ENCODE measurements at regions not wholly inside any gene's neighbourhood (a gene's known extent, or its start where the extent isn't known, plus 50 kb on each side); places are given as distances from the start of the nearest gene placed in this dataset.
"Not testable (repeated sequence)": the region's sequence is repeated elsewhere in the genome, so short reads cannot be mapped to it uniquely, and the experiment has no call there.

GRCh38 chr7:65510187-65510538 is 136.5 kb downstream of the ZNF92 start:
- not testable (repeated sequence) for DNase-seq (ENCODE audit: low read depth)

DNA sequence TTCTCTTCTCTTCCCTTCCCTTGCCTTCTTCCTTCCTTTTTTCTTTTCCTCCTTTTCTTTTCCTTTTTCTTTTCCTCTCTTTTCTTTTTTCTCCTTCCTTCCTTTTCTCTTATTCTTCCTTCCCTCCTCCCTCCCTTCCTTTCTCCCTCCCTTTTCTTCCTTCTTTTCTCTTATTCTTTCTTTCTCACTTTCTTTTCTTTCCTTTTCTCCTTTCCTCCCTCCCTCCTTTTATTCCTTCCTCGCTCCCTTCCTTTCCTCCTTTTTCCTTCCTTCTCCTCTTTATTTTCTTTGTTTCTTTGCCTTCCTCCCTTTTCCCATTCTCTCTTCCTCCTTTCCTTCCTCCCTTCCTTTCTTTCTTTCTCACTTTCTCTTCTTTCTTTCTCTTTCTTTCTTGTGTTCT is 146.1 kb downstream of the ZNF92 start:
- DNase-seq (ENCODE audit: low read depth), result not testable (repeated sequence)

GRCh38 chr7:65545465-65546161 is 172.0 kb downstream of the ZNF92 start:
- DNase-seq (ENCODE audit: low read depth), result not testable (repeated sequence)

- not testable (repeated sequence) for DNase-seq (ENCODE audit: low read depth)
These were observed 176.2 kb downstream of the ZNF92 start for GRCh38 chr7:65549589-65550443.

GRCh38 chr7:65550444-65550809 is 176.8 kb downstream of the ZNF92 start:
- DNase-seq (ENCODE audit: low read depth), result not testable (repeated sequence)

DNA sequence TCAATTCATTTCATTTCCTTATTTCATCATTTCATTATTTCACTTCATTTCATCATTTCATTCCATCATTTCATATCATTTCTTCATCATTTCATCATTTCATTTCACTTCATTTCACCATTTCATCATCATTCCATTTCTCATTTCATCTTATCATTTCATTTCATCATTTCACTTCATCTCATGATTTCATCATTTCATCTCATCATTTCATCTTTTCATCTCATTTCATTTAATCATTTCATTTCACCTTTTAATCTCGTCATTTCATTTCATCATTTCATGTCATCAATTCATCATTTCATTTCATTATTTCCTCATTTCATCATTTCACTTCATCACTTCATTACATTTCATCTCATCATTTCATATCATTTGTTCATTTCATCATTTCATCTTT is 177.4 kb downstream of the ZNF92 start:
- not testable (repeated sequence) for DNase-seq (ENCODE audit: low read depth)

- not testable (repeated sequence) for DNase-seq (ENCODE audit: low read depth)
These were observed 181.2 kb downstream of the ZNF92 start for GRCh38 chr7:65554553-65555476.

DNA sequence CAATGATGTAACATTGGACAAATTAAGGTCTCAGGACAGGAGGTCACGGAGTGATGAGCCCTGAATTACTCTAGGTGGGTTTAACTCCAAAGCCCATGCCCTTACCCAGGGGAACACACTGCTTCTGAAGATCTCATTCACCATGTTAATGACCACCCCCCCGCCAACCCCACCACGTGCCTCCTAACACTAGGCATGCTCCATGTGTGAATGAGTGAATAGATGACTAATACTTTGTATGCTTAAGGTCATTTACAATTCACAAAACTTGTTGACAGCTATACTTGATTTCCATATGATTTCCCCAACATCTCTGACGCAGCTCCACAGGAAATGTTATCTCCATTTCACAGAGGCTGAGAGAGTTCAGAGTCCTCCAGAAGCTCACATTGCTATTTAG is 184.9 kb downstream of the ZNF92 start:
- DNase-seq (ENCODE audit: low read depth), result not testable (repeated sequence)

DNA sequence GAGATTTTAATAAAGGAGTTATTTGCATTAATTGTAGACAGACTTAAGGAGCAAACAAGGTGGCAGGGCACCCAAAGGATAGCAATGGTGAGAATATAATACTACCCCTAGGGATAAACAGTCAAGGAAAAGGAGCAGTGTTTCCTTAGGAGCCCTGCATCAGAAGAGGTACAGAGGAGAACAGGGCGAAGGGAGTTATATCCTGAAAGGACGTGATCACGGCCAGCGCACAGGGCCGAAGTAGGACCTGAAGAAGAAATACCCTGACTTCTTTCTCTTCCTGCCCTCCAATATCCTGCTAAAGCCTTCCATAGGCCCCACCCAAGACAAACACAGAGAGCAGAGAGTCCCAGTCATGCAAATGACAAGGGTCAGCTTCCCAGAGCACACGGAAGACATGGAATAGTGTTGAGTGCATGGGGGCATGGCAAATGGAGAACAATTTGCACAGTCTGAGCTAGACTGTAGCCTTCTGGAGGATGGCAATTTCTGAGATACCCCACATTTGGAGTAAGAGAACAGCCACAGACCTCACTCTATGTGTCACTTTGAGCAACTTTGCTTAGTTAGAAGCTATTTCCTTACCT is 188.2 kb downstream of the ZNF92 start:
- DNase-seq (ENCODE audit: low read depth), result not testable (repeated sequence)

GRCh38 chr7:65562522-65562921 is 188.9 kb downstream of the ZNF92 start:
- not testable (repeated sequence) for DNase-seq (ENCODE audit: low read depth)

- DNase-seq (ENCODE audit: low read depth), result not testable (repeated sequence)
These were observed 189.7 kb downstream of the ZNF92 start for GRCh38 chr7:65563333-65563732.

DNA sequence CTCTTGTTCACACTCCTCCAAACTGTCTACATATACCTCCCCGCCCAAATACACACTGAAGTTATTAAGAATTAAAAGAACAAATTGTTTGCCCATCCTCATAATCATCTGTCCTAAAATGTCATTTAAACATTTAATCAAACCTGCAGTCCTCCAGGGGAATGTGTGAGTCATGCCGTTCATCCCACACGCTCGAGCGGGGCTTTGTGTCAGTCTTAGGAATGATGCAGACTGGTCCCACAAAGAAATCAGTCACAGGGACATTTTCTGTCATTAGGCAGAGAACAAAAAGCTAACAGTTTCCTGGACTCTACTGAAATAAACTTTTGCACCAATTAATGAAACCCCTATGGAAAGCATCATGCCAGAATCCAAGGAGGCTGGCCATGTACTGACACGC is 194.6 kb downstream of the ZNF92 start:
- DNase-seq (ENCODE audit: low read depth), result not testable (repeated sequence)

- DNase-seq (ENCODE audit: low read depth), result not testable (repeated sequence)
These were observed 197.3 kb downstream of the ZNF92 start for GRCh38 chr7:65570990-65571389.

GRCh38 chr7:65572581-65572980 is 198.9 kb downstream of the ZNF92 start:
- DNase-seq (ENCODE audit: low read depth), result not testable (repeated sequence)

GRCh38 chr7:65576370-65576769 is 202.7 kb downstream of the ZNF92 start:
- DNase-seq (ENCODE audit: low read depth), result not testable (repeated sequence)

DNA sequence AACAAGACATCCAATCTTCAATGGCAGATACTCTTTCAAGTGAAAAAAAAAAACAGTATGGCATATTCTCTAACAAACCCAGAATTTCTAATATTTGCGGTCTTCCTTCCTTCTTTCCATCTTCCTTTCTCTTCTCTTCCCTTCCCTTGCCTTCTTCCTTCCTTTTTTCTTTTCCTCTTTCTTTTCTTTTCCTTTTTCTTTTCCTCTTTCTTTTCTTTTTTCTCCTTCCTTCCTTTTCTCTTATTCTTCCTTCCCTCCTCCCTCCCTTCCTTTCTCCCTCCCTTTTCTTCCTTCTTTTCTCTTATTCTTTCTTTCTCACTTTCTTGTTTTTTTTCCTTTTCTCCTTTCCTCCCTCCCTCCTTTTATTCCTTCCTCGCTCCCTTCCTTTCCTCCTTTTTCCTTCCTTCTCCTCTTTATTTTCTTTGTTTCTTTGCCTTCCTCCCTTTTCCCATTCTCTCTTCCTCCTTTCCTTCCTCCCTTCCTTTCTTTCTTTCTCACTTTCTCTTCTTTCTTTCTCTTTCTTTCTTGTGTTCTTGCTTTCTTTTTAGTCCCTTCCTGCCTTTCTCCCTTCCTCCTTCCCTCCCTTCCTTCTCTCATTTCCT is 209.0 kb downstream of the ZNF92 start:
- not testable (repeated sequence) for DNase-seq (ENCODE audit: low read depth)

GRCh38 chr7:65602495-65602894 is 228.8 kb downstream of the ZNF92 start:
- not testable (repeated sequence) for DNase-seq (ENCODE audit: low read depth)

DNA sequence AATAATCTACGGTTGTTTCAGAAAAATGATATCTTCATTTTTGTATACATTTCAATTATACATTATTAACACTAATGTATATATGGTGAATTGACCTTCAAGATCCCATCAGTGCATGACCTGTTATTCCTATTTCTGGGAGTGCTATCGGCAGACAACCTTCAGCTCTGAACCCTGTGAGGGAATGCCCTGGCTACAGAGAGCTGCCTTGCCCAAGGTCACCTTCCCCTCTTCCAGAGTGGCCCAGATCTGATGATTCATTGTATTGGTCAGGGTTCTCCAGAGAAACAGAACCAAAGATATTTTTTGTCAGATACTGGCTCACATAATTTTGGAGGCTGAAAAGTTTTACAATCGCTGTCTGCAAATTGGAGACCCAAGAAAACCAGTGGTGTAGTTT is 235.5 kb downstream of the ZNF92 start:
- no peak for DNase-seq (ENCODE audit: low read depth)

DNA sequence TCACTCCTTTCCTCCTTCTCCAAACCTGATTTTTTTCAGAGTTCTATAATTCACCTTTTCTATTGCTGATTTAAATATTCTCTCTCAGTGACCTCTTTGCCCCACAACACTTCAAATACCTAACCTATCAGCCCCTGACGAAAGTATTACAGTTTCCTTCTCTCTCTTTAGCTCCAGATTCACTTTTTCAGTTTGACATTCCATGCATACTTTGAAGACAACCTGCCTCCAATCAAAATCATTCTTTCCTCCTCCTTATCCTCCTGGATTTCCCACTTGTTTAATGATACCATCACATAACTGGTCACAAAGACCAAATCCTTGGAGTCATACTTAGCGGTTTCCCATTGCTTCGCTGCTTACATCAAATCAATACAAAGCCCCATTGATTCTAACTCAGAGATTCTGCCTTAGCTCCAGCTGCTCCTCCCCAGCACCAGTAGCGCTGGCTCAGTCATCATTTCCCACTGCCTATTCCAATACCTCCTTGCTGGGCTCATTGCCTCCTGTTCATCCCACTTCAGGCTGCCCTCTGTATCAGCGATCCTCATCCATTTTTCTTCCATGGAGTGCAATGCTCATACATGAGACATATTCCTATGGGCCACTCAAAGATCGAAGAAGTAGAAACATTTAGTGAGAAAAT is 240.1 kb downstream of the ZNF92 start:
- not testable (repeated sequence) for DNase-seq (ENCODE audit: low read depth)

- DNase-seq (ENCODE audit: low read depth), result not testable (repeated sequence)
These were observed 242.5 kb downstream of the ZNF92 start for GRCh38 chr7:65616111-65616510.

GRCh38 chr7:65620216-65620615 is 246.6 kb downstream of the ZNF92 start:
- DNase-seq (ENCODE audit: low read depth), result not testable (repeated sequence)
